B cell (primary cell): ENCODE measurements at regions not wholly inside any gene's neighbourhood (a gene's known extent, or its start where the extent isn't known, plus 50 kb on each side); places are given as distances from the start of the nearest gene placed in this dataset.

Experiments
- ATAC-seq: fragments of 200-7000 bp; cut with Tn5 transposase; one replicate; pipeline ENCODE4 v1.10.0; 2021; ENCODE audit warnings: low read depth, mild to moderate bottlenecking, moderate number of reproducible peaks, moderate library complexity
- CTCF ChIA-PET: fragments of 350-600 bp; sonication (Branson Sonifier 250); formaldehyde crosslinking; loops from one replicate; lab custom pipeline; 2021; ENCODE audit warnings: antibody characterized with exemption, inconsistent platforms; lab: Charles Lee
- POLR2A ChIA-PET: fragments of 350-600 bp; sonication (Branson Sonifier 250); formaldehyde crosslinking; loops from one replicate; lab custom pipeline; 2021; ENCODE audit warnings: antibody characterized with exemption; lab: Charles Lee
- DNase-seq: peaks from one replicate; pipeline ENCODE4 v3.0.0; 2013
- H2AFZ ChIP-seq: 2 replicates; pipeline ENCODE4 v1.6.1; 2012; ENCODE audit warnings: mild to moderate bottlenecking, low read depth, low read length; ENCODE audit not compliant: insufficient read depth, poor library complexity, severe bottlenecking
- H3K27ac ChIP-seq, 2 donors: 1 replicate in 1 of 2; 2 replicates in 1 of 2; pipeline ENCODE4 v1.5.1; 2012 to 2013; ENCODE audit warnings: low read length in 2 of 2, mild to moderate bottlenecking in 2 of 2, moderate library complexity in 1 of 2
- H3K27me3 ChIP-seq, 4 experiments: fragments of 200-600 bp in 1 of 4; sonication (generic) in 1 of 4; replicated peaks in 1 of 4; 1 replicate in 2 of 4; 2 replicates in 2 of 4; pipeline versions ENCODE4 v1.6.1 to v1.7.0; 2013 to 2016; ENCODE audit warnings: low read length in 3 of 4, mild to moderate bottlenecking in 2 of 4, mixed read lengths in 1 of 4, moderate library complexity in 1 of 4; ENCODE audit not compliant: insufficient read depth in 4 of 4, control insufficient read depth in 3 of 4; ENCODE audit errors: control extremely low read depth in 1 of 4
- H3K36me3 ChIP-seq, 2 experiments: replicated peaks in 1 of 2; 1 replicate in 1 of 2; 2 replicates in 1 of 2; pipeline versions ENCODE4 v1.6.1 to v1.7.1; 2013; ENCODE audit warnings: low read length in 1 of 2; ENCODE audit not compliant: insufficient read depth in 2 of 2, control insufficient read depth in 1 of 2; ENCODE audit errors: control extremely low read depth in 1 of 2, extremely low read depth in 1 of 2
- H3K4me1 ChIP-seq, 2 donors: fragments of 200-600 bp in 1 of 2; sonication (generic) in 1 of 2; 1 replicate in 1 of 2; 2 replicates in 1 of 2; pipeline versions ENCODE4 v1.5.1 to v1.6.1; 2013 to 2017; ENCODE audit warnings: low read length in 2 of 2; ENCODE audit not compliant: control insufficient read depth in 2 of 2, insufficient read depth in 2 of 2
- H3K4me2 ChIP-seq: replicated peaks from 2 replicates; pipeline ENCODE3; 2012; ENCODE audit warnings: mild to moderate bottlenecking, low read depth, low read length; ENCODE audit not compliant: poor library complexity, severe bottlenecking
- H3K4me3 ChIP-seq, 5 experiments: fragments of 200-600 bp in 1 of 5; sonication (generic) in 1 of 5; 1 replicate in 3 of 5; 2 replicates in 2 of 5; pipeline versions ENCODE4 v1.5.1 to v1.7.0; 2011 to 2016; ENCODE audit warnings: low read length in 4 of 5, mild to moderate bottlenecking in 4 of 5, low read depth in 2 of 5, control low read depth in 1 of 5, moderate library complexity in 1 of 5; ENCODE audit not compliant: insufficient read depth in 1 of 5; ENCODE audit errors: control extremely low read depth in 1 of 5, extremely low read depth in 1 of 5
- H3K79me2 ChIP-seq: fragments of 200-600 bp; sonication (generic); one replicate; pipeline ENCODE4 v1.6.0; 2016; ENCODE audit warnings: low read length; ENCODE audit not compliant: control insufficient read depth, insufficient read depth
- H3K9ac ChIP-seq: fragments of 200-600 bp; sonication (generic); 2 replicates; pipeline ENCODE4 v1.6.1; 2017; ENCODE audit warnings: mild to moderate bottlenecking, low read length, moderate library complexity
- H3K9me3 ChIP-seq, 3 donors: one replicate each; pipeline versions ENCODE4 v1.6.1 to v1.7.1; 2013; ENCODE audit warnings: low read length in 2 of 3; ENCODE audit not compliant: control insufficient read depth in 2 of 3, insufficient read depth in 1 of 3; ENCODE audit errors: control extremely low read depth in 1 of 3
- H4K20me1 ChIP-seq: 2 replicates; pipeline ENCODE4 v1.6.0; 2012; ENCODE audit warnings: mild to moderate bottlenecking, low read length; ENCODE audit not compliant: insufficient read depth, control insufficient read depth, poor library complexity, severe bottlenecking
- H3K27ac Mint-ChIP-seq: one replicate; pipeline ENCODE4 v1.8.0; 2021; ENCODE audit warnings: mixed read lengths
- H3K27me3 Mint-ChIP-seq: one replicate; pipeline ENCODE4 v1.8.0; 2021; ENCODE audit warnings: mixed read lengths
- H3K4me1 Mint-ChIP-seq: one replicate; pipeline ENCODE4 v1.8.0; 2021; ENCODE audit warnings: mixed read lengths
- H3K4me3 Mint-ChIP-seq: one replicate; pipeline ENCODE4 v1.8.0; 2021; ENCODE audit warnings: mixed read lengths
- H3K9me3 Mint-ChIP-seq: one replicate; pipeline ENCODE4 v1.8.0; 2022; ENCODE audit warnings: mixed read lengths; ENCODE audit not compliant: insufficient read depth
- EZH2 ChIP-seq: IDR thresholded peaks from 2 replicates; pipeline ENCODE4 v1.6.1; 2012; ENCODE audit warnings: borderline replicate concordance, low read depth, mild to moderate bottlenecking, moderate library complexity, low read length; ENCODE audit not compliant: insufficient read depth, poor library complexity, severe bottlenecking
- WGBS: methylation state at CpG from one replicate; pipeline ENCODE4 v1.1.5; 2013; ENCODE audit warnings: missing lambda C conversion rate; ENCODE audit not compliant: insufficient coverage; 5-methylcytosine and 5-hydroxymethylcytosine counted together
- intact Hi-C: fragments of 100-400 bp; cut with micrococcal nuclease; formaldehyde crosslinking; loops from one replicate; pipeline ENCODE4 v1.10.0; 2022
- TF ChIP-seq, protein P1 (sequence below): fragments of 200-600 bp; IDR thresholded peaks from one replicate; pipeline ENCODE4 v1.8.0; 2022; ENCODE audit warnings: antibody characterized with exemption, mild to moderate bottlenecking

GRCh38 chr11:92576315-92576714 is 351.7 kb downstream of the FAT3 start:
- Histone ChIP-seq H3K79me2 (no peaks in the 10 kb centered on the region), H3K27ac (no peak overlapping the region), H2AFZ (no peak overlapping the region), H3K4me1 (no peaks in the 10 kb centered on the region), H3K27me3 (no peaks in the 10 kb centered on the region), H3K4me2 (no peak overlapping the region), H3K9ac (no peak overlapping the region), H3K4me3 (no peak overlapping the region), H3K36me3 (no peaks in the 10 kb centered on the region), H4K20me1 (no peaks in the 10 kb centered on the region), H3K9me3 (no peaks in the 10 kb centered on the region)
- DNase-seq (no peak), ATAC-seq (no peak)
- Mint-ChIP-seq H3K4me1 (no peaks in the 10 kb centered on the region), H3K27ac (no peak overlapping the region), H3K4me3 (no peak overlapping the region), H3K27me3 (no peaks in the 10 kb centered on the region), H3K9me3 (no peaks in the 10 kb centered on the region)
- intact Hi-C loops, result no loop called here
- ChIA-PET POLR2A (no interaction called here), CTCF (no interaction called here)
- WGBS, result 67% methylated on average over 1 of the region's 3 CpGs
- no peak for TF ChIP-seq EZH2
- TF ChIP-seq, protein P1, sequence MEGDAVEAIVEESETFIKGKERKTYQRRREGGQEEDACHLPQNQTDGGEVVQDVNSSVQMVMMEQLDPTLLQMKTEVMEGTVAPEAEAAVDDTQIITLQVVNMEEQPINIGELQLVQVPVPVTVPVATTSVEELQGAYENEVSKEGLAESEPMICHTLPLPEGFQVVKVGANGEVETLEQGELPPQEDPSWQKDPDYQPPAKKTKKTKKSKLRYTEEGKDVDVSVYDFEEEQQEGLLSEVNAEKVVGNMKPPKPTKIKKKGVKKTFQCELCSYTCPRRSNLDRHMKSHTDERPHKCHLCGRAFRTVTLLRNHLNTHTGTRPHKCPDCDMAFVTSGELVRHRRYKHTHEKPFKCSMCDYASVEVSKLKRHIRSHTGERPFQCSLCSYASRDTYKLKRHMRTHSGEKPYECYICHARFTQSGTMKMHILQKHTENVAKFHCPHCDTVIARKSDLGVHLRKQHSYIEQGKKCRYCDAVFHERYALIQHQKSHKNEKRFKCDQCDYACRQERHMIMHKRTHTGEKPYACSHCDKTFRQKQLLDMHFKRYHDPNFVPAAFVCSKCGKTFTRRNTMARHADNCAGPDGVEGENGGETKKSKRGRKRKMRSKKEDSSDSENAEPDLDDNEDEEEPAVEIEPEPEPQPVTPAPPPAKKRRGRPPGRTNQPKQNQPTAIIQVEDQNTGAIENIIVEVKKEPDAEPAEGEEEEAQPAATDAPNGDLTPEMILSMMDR, result no peak

DNA sequence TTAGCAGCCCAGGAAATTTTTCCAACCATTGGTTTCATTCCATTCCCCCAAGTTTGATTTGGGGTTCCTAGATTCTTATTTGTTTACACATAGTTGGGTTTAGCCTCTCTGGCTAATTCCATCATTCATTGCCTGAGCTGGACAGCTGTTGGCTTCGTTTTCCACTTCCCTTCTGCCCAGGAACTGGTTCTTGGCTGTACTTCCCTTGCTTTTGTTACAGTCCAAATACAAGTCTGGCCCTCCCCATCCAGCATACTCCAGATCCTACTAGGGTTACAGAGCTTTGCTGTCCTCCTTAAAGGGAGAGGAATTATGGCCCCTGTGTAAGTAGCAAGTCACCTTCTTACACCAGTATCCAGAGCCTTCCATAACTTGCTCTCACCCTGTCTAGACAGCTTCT is 356.3 kb downstream of the FAT3 start:
- H3K4me1 Mint-ChIP-seq, result no peaks in the 10 kb centered on the region
- Histone ChIP-seq H3K4me2 (no peak overlapping the region), H3K4me3 (no peak overlapping the region), H3K27ac (no peak overlapping the region), H3K9ac (no peak overlapping the region), H3K9me3 (no peaks in the 10 kb centered on the region), H3K27me3 (no peaks in the 10 kb centered on the region), H3K4me1 (no peaks in the 10 kb centered on the region), H4K20me1 (no peaks in the 10 kb centered on the region), H3K36me3 (no peaks in the 10 kb centered on the region), H3K79me2 (no peaks in the 10 kb centered on the region), H2AFZ (no peak overlapping the region)
- H3K27me3 Mint-ChIP-seq, result no peaks in the 10 kb centered on the region
- DNase-seq (no peak), ATAC-seq (no peak)
- CTCF ChIA-PET, result no interaction called here
- POLR2A ChIA-PET, result no interaction called here
- WGBS, result 71% methylated on average over 1 of the region's 1 CpG
- no peak overlapping the region for H3K4me3 Mint-ChIP-seq
- intact Hi-C loops, result no loop called here
- TF ChIP-seq EZH2, result no peak
- TF ChIP-seq, protein P1, result no peak
- no peak overlapping the region for H3K27ac Mint-ChIP-seq
- no peaks in the 10 kb centered on the region for H3K9me3 Mint-ChIP-seq
